GM19372 (cell line): ENCODE measurements at regions not wholly inside any gene's neighbourhood (a gene's known extent, or its start where the extent isn't known, plus 50 kb on each side); places are given as distances from the start of the nearest gene placed in this dataset.

Source experiments
- ATAC-seq: cut with Tn5 transposase; IDR thresholded peaks from one replicate; pipeline ENCODE4 v1.9.1; 2021; ENCODE audit warnings: mild to moderate bottlenecking, low read depth, moderate library complexity; ENCODE audit not compliant: unreplicated experiment

- no peak for ATAC-seq
Observed at GRCh38 chr13:31050486-31051400, 111.0 kb downstream of the HSPH1 start.

GRCh38 chr13:31049833-31050232 lies 111.9 kb downstream of the HSPH1 start:
- no peak for ATAC-seq

- no peak for ATAC-seq
Observed at GRCh38 chr13:31049083-31049482, 112.6 kb downstream of the HSPH1 start.

- no peak for ATAC-seq
Observed at GRCh38 chr13:31048521-31048920, 113.2 kb downstream of the HSPH1 start.

GRCh38 chr13:31046711-31047279 lies 114.3 kb downstream of the TEX26 start:
- ATAC-seq, result no peak

- ATAC-seq, result no peak
Observed at GRCh38 chr13:31045286-31046081, 113.0 kb downstream of the TEX26 start.

- ATAC-seq, result peak; percentile 78
Observed at GRCh38 chr13:31044364-31045285, 112.2 kb downstream of the TEX26 start.

- ATAC-seq, result no peak
Observed at GRCh38 chr13:31043957-31044356, 111.5 kb downstream of the TEX26 start.

GRCh38 chr13:31042481-31043165 lies 110.2 kb downstream of the TEX26 start:
- ATAC-seq, result no peak

- no peak for ATAC-seq
Observed at GRCh38 chr13:31042049-31042448, 109.6 kb downstream of the TEX26 start.

- ATAC-seq, result peak; percentile 63
Observed at GRCh38 chr13:31038834-31039552, 106.5 kb downstream of the TEX26 start.

- no peak for ATAC-seq
Observed at GRCh38 chr13:31037874-31038500, 105.5 kb downstream of the TEX26 start.

GRCh38 chr13:31036731-31037695 lies 104.6 kb downstream of the TEX26 start:
- ATAC-seq, result no peak

GRCh38 chr13:31035185-31035965 lies 102.9 kb downstream of the TEX26 start:
- ATAC-seq, result no peak

- no peak for ATAC-seq
Observed at GRCh38 chr13:31032528-31033113, 100.2 kb downstream of the TEX26 start.

- ATAC-seq, result no peak
Observed at GRCh38 chr13:31031482-31031881, 99.0 kb downstream of the TEX26 start.
